ENCODE measurements at regions not wholly inside any gene's neighbourhood (a gene's known extent, or its start where the extent isn't known, plus 50 kb on each side); places are given as distances from the start of the nearest gene placed in this dataset.
"Not testable (repeated sequence)": the region's sequence is repeated elsewhere in the genome, so short reads cannot be mapped to it uniquely, and the experiment has no call there.

DNA sequence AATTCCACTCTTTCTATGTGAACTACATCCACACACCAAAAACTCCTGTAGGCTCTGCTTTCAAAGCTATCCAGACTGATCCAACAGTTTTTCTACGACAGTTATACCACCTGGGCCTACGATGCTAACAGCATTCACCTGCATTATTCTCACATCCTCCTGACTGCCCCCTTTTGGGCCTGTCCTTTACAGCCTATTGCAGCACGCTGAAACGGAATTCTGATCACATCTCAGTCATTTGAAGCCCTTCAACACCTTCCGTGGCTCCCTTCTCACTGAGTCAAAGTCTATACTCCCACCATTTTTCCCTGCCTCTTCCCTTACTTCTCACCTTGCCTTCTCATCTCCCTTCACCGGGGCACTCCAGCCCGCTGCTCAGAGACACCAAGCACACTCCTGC lies 791.3 kb upstream of the KIRREL3 start:
- Histone ChIP-seq H3K4me2 (ENCODE audit: low read length) (no peak overlapping the region), H3K27me3 (ENCODE audit: low read depth, low read length) (no peaks in the 10 kb centered on the region), H2AFZ (ENCODE audit: low read depth, low read length) (no peak overlapping the region), H3K36me3 (replicated peaks; ENCODE audit: low read depth, low read length) (no peaks in the 10 kb centered on the region), H3K4me3 (ENCODE audit: low read length) (no peak overlapping the region), H3K9me3 (ENCODE audit: insufficient read depth, low read length) (no peaks in the 10 kb centered on the region), H3K9ac (ENCODE audit: low read length) (no peak overlapping the region), H3K27ac (ENCODE audit: low read length) (no peak overlapping the region), H3K4me1 (ENCODE audit: low read length) (no peaks in the 10 kb centered on the region), H3K79me2 (ENCODE audit: low read length) (no peaks in the 10 kb centered on the region), H4K20me1 (ENCODE audit: insufficient read depth, low read length) (no peaks in the 10 kb centered on the region)
- no peak for TF ChIP-seq EZH2phosphoT487 (IDR thresholded peaks at IDR 0.05; ENCODE audit: low read depth)
- TF ChIP-seq CTCF (IDR thresholded peaks at IDR 0.05; ENCODE audit: low read depth, low read length), result no peak

DNA sequence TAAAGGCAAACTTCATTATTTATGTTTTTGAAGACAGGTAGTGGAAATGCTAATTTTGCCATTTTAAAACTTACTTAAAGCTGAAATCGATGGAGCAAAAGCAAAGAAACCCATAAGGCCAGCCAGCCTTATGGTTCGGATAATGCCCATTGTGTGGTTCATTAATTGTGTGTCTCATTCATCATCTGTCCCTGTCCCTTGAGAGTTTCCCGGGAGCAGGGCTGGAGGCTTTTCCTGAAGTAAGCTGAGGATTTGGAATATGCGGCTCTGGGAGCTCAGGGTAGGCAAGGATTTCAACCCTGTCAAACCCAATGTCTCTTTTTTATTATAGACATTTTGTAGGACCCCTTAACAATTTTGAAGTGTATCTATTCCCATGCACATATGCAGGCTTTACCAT lies 790.0 kb upstream of the KIRREL3 start:
- Histone ChIP-seq H4K20me1 (ENCODE audit: insufficient read depth, low read length) (no peaks in the 10 kb centered on the region), H3K79me2 (ENCODE audit: low read length) (no peaks in the 10 kb centered on the region), H3K4me1 (ENCODE audit: low read length) (no peaks in the 10 kb centered on the region), H3K4me2 (ENCODE audit: low read length) (no peak overlapping the region), H3K27me3 (ENCODE audit: low read depth, low read length) (no peaks in the 10 kb centered on the region), H2AFZ (ENCODE audit: low read depth, low read length) (no peak overlapping the region), H3K27ac (ENCODE audit: low read length) (no peak overlapping the region), H3K4me3 (ENCODE audit: low read length) (no peak overlapping the region), H3K9me3 (ENCODE audit: insufficient read depth, low read length) (no peaks in the 10 kb centered on the region), H3K36me3 (replicated peaks; ENCODE audit: low read depth, low read length) (no peaks in the 10 kb centered on the region), H3K9ac (ENCODE audit: low read length) (no peak overlapping the region)
- TF ChIP-seq CTCF (IDR thresholded peaks at IDR 0.05; ENCODE audit: low read depth, low read length) (no peak), EZH2phosphoT487 (IDR thresholded peaks at IDR 0.05; ENCODE audit: low read depth) (no peak)

DNA sequence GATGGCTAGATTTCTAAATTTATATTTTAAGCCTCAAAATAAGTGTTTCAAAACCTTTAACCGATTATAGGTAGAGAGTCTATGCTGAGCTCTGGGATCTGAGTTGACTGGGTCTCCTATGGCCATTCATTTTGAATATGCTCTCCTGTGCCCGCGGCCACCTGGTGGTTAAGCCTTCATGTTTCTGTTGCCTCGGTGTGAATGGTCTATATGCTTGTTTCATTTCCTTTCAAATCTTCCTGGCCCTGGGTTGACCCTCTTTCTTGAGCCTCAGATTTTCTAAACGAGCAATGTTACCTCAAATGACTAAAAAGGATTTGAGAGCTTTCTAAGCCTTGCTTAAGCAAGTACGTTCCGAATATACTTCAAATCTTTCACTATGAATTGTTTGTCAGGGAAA lies 789.4 kb upstream of the KIRREL3 start:
- no peaks in the 10 kb centered on the region for H3K36me3 ChIP-seq (replicated peaks; ENCODE audit: low read depth, low read length)
- no peaks in the 10 kb centered on the region for H3K27me3 ChIP-seq (ENCODE audit: low read depth, low read length)
- TF ChIP-seq CTCF (IDR thresholded peaks at IDR 0.05; ENCODE audit: low read depth, low read length), result no peak; the same call in 1 of the 2 replicates
- TF ChIP-seq EZH2phosphoT487 (IDR thresholded peaks at IDR 0.05; ENCODE audit: low read depth), result no peak
- H3K4me2 ChIP-seq (ENCODE audit: low read length), result no peak overlapping the region
- H3K9me3 ChIP-seq (ENCODE audit: insufficient read depth, low read length), result no peaks in the 10 kb centered on the region
- no peak overlapping the region for H3K27ac ChIP-seq (ENCODE audit: low read length)
- H4K20me1 ChIP-seq (ENCODE audit: insufficient read depth, low read length), result no peaks in the 10 kb centered on the region
- no peak overlapping the region for H2AFZ ChIP-seq (ENCODE audit: low read depth, low read length)
- H3K79me2 ChIP-seq (ENCODE audit: low read length), result no peaks in the 10 kb centered on the region
- H3K4me3 ChIP-seq (ENCODE audit: low read length), result no peak overlapping the region
- H3K4me1 ChIP-seq (ENCODE audit: low read length), result no peaks in the 10 kb centered on the region
- H3K9ac ChIP-seq (ENCODE audit: low read length), result no peak overlapping the region

GRCh38 chr11:127772938-127773337 lies 772.4 kb upstream of the KIRREL3 start:
- not testable (repeated sequence) for H3K27me3 ChIP-seq (ENCODE audit: low read depth, low read length); H3K4me2 ChIP-seq (ENCODE audit: low read length); H3K79me2 ChIP-seq (ENCODE audit: low read length); H3K27ac ChIP-seq (ENCODE audit: low read length); H3K36me3 ChIP-seq (replicated peaks; ENCODE audit: low read depth, low read length); H4K20me1 ChIP-seq (ENCODE audit: insufficient read depth, low read length); H2AFZ ChIP-seq (ENCODE audit: low read depth, low read length); H3K9me3 ChIP-seq (ENCODE audit: insufficient read depth, low read length); H3K9ac ChIP-seq (ENCODE audit: low read length); H3K4me3 ChIP-seq (ENCODE audit: low read length); H3K4me1 ChIP-seq (ENCODE audit: low read length)

- H3K4me3 ChIP-seq (ENCODE audit: low read length); H3K4me2 ChIP-seq (ENCODE audit: low read length): not testable (repeated sequence)
Observed at GRCh38 chr11:127768931-127769330, 768.4 kb upstream of the KIRREL3 start.

More at GRCh38 chr11:127768931-127769330, 768.4 kb upstream of the KIRREL3 start:
- not testable (repeated sequence) for H3K79me2 ChIP-seq (ENCODE audit: low read length); H3K27ac ChIP-seq (ENCODE audit: low read length); H3K9me3 ChIP-seq (ENCODE audit: insufficient read depth, low read length); H3K36me3 ChIP-seq (replicated peaks; ENCODE audit: low read depth, low read length); H3K4me1 ChIP-seq (ENCODE audit: low read length); H2AFZ ChIP-seq (ENCODE audit: low read depth, low read length); H3K27me3 ChIP-seq (ENCODE audit: low read depth, low read length); H3K9ac ChIP-seq (ENCODE audit: low read length); H4K20me1 ChIP-seq (ENCODE audit: insufficient read depth, low read length)

All from OCI-LY3 (cell line).